GM19035 (cell line): ENCODE measurements at regions not wholly inside any gene's neighbourhood (a gene's known extent, or its start where the extent isn't known, plus 50 kb on each side); places are given as distances from the start of the nearest gene placed in this dataset.

Experiments
- ATAC-seq: cut with Tn5 transposase; IDR thresholded peaks from one replicate; pipeline ENCODE4 v1.9.1; 2021; ENCODE audit not compliant: unreplicated experiment

- ATAC-seq = no peak
Observed at GRCh38 chr18:55818284-55818683, 230.3 kb upstream of the TCF4 start.

- no peak for ATAC-seq
Observed at GRCh38 chr18:55811925-55812324, 223.9 kb upstream of the TCF4 start.

GRCh38 chr18:55805666-55806065 lies 217.7 kb upstream of the TCF4 start:
- ATAC-seq = no peak

GRCh38 chr18:55795101-55795669 lies 207.2 kb upstream of the TCF4 start:
- ATAC-seq = no peak

- ATAC-seq = no peak
Observed at GRCh38 chr18:55794288-55795052, 206.5 kb upstream of the TCF4 start.

GRCh38 chr18:55790296-55790695 lies 202.3 kb upstream of the TCF4 start:
- no peak for ATAC-seq

- no peak for ATAC-seq
Observed at GRCh38 chr18:55787536-55788073, 199.6 kb upstream of the TCF4 start.

GRCh38 chr18:55786651-55787272 lies 198.8 kb upstream of the TCF4 start:
- no peak for ATAC-seq

GRCh38 chr18:55783921-55784320 lies 195.9 kb upstream of the TCF4 start:
- no peak for ATAC-seq

- ATAC-seq = no peak
Observed at GRCh38 chr18:55781481-55781957, 193.5 kb upstream of the TCF4 start.

GRCh38 chr18:55780586-55781071 lies 192.6 kb upstream of the TCF4 start:
- no peak for ATAC-seq

GRCh38 chr18:55779691-55780585 lies 191.9 kb upstream of the TCF4 start:
- ATAC-seq = no peak

GRCh38 chr18:55778788-55779690 lies 191.0 kb upstream of the TCF4 start:
- ATAC-seq = no peak

GRCh38 chr18:55777666-55778304 lies 189.8 kb upstream of the TCF4 start:
- no peak for ATAC-seq

GRCh38 chr18:55775972-55776371 lies 188.0 kb upstream of the TCF4 start:
- ATAC-seq = no peak

- no peak for ATAC-seq
Observed at GRCh38 chr18:55774505-55774904, 186.5 kb upstream of the TCF4 start.

GRCh38 chr18:55768255-55768654 lies 180.3 kb upstream of the TCF4 start:
- no peak for ATAC-seq

- ATAC-seq = no peak
Observed at GRCh38 chr18:55764386-55764785, 176.4 kb upstream of the TCF4 start.

- ATAC-seq = no peak
Observed at GRCh38 chr18:55763805-55764204, 175.8 kb upstream of the TCF4 start.
